HG03442 (cell line): ENCODE measurements at regions not wholly inside any gene's neighbourhood (a gene's known extent, or its start where the extent isn't known, plus 50 kb on each side); places are given as distances from the start of the nearest gene placed in this dataset.
"Not testable (repeated sequence)": the region's sequence is repeated elsewhere in the genome, so short reads cannot be mapped to it uniquely, and the experiment has no call there.

Experiments used
- ATAC-seq: cut with Tn5 transposase; IDR thresholded peaks from one replicate; pipeline ENCODE4 v1.9.1; 2021; ENCODE audit warnings: mild to moderate bottlenecking, moderate library complexity; ENCODE audit not compliant: unreplicated experiment

DNA sequence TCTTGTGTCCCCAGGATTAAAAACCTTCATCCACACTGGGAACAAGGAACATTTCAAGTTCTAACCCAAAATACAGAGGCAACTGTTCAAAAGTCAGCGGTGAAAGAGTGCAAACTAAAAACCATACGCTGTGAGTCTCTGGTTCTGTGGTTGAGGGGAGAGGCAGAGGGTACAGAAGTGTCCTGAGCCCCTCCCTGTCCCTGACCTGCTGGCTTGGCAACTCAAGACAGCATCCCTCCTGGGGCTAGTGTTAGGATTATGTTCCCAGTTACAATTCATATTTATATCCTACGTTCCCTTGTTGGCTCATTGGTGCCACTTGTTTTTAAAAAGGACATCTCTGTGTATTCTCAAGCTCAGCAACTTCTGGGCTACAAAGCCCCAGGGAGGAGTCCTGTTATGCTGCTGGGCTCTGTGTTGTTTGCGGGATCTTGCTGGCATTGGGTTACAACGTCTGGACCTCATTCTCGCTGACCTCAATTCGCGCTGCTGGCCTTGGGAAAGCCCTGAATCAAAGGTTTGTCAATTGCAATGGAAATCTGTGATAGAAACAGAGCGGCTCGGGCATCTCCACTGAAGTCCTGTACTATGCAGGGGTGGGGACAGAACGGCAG lies 420.8 kb downstream of the FUT8 start:
- no peak for ATAC-seq

DNA sequence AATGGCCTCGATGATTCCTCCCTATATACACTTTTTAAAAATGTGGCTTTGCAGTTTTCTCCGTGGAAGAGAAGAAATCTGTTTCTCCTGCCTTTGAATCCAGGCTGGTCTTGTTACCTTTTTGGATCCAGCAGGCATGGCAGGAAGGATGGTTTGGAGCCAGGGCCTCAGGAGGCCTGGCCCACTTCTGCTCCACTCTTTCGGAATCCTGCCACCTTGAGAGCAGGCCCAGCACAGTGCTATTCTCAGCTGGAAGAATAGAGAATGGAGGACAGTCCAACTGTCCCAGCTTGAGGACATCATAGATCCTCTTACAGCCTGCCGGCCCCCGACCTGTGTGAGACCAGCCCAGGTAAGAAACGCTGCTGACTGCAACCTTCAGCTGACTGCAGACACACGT lies 421.5 kb downstream of the FUT8 start:
- no peak for ATAC-seq

DNA sequence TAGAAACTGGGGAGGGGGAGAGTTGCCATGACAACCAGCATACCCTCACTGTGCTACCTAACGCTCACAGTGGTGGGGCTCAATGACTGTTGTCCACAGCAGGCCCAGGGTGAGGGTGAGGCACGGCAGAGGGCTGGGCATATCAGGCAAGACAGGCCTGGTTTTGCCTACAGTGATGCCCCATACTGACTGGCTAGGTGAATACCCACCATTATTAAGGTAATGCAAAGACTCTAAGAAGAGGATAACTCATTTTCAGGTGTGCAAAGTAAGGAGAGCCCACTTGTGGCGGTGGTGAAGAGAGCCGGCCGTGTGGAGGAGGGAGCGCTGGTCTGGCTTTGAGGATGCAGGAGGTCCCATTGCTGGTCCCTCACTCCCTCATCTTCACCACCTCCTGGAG lies 422.3 kb downstream of the FUT8 start:
- no peak for ATAC-seq

GRCh38 chr14:65835501-65835900 lies 423.0 kb downstream of the FUT8 start:
- no peak for ATAC-seq

- ATAC-seq = no peak
Observed at GRCh38 chr14:65838565-65838964, 426.0 kb downstream of the FUT8 start.

DNA sequence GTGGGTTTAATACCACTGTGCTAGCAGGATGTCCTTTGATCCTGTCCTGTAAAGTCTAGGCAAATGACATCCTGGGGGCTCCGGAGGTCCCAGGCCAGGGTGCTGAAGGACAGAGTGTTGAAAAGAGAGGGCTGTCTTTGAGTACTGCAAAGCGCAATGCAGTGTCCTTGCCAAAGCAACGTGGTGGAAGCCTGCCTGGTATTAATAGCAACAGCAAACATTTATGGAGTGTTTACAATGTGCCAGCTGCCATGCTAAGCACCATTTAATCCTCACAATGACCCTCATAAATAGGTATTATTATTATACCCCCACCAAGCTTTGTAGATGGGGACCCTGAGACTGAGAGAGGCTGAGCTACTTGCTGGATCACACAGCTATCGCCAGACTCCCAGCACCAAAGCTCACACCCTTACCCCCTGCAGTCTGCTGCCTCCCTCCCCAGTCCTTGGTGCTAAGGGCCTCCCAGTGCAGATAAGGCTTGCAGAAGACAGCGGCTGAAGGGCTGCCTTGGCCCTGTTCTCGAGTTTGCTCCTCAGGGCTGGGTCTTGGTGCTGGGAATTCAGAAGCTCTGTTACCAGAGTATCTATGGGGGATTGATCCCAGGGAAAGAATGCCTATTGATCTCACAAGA lies 427.7 kb downstream of the FUT8 start:
- ATAC-seq = no peak

DNA sequence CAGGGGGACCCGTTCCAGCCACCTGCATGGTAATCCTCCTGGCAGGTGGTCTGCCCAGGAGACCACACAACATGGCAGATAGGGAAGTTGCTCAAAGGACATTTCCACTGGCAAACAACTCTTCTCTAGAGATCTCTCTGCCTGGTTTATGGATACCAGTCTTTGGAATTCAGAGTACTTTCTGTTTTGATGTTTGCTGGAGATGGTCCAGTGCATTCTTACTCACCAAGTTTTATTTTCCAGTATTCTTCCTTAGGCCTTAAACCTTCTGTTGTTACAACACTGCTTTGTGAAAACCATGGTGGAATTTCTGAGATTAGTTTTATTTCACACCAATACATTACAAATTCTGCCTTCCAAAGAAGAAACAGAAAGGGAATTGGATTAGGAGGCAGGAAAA lies 428.3 kb downstream of the FUT8 start:
- ATAC-seq = no peak

DNA sequence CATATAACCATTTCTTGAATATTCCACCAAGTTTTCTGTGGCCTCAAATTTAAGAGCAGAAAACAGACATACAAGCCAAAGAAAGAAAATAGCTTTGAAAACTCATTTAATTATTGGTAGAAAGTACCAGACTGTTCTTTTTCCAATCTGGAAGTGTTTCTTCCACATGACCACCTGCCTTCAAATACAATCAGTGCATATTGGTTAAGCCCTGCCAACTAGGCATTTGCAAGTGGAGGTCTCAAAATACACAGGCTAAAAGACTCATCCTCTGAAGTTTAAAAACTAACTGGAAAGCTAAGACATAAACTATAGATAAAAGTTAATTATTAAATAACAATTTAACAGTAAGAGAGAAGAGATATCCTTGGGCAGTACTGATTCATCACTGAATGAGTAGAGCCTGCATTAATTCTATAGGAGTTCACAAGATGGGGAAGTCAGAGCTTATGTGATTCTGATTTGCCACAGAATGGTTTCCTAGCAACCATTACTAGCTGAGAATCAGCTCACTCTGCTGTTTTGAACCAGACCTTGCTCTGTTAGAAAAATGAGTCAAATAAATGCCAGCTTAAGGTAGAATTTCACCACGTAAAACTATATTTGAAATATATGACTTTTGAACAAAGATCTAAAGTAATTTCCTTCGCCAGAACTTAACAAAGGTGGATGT lies 433.8 kb downstream of the FUT8 start:
- no peak for ATAC-seq

DNA sequence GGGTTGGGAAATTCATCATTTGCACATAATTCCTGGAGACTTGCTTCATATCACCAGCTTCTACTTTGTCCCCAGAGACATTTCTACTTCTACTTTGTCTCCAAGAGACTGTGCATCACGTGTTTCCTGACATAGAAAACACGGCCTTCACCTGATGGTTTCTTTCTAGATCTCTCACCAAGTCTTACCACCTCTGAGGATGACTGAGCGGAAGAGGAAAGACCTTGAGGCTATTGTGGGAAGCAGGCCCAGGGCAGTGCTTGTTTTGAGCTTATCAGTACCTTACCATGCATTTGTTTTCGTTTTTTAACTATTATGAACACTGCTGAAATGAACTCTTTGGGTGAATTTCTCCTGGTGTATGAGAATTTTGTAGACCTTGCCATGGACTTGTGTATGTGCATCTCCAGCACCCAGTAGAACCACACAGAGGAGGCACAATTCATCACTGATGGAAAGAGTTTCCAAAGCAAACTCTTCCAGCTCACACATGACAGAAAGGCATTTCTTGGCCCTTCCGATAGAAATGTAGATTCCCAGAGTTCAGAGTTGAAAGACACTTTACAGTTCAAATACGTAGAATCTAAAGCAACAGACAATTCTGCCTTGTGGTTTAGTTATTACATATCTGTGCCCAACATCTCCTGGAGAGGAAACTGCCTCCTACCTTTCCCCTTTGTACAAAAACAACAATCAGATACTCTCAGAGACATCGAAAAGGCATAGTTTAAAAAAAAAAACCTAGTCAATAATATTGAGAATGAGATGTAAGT lies 434.7 kb downstream of the FUT8 start:
- ATAC-seq = peak; percentile 73

DNA sequence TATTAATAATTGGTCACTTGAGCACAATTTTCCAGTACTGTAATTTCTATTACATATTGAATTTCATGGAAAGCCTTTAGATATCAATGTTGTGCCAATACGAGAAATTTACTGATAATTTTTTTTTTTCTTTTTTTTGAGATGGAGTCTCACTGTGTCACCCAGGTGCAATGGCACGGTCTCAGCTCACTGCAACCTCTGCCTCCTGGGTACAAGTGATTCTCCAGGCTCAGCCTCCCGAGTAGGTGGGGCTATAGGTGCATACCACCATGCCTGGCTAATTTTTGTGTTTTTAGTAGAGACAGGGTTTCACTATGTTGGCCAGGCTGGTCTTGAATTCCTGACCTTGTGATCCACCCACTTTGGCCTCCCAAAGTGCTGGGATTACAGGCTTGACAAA lies 435.4 kb downstream of the FUT8 start:
- not testable (repeated sequence) for ATAC-seq

- no peak for ATAC-seq
Observed at GRCh38 chr14:65849091-65849490, 436.6 kb downstream of the FUT8 start.

DNA sequence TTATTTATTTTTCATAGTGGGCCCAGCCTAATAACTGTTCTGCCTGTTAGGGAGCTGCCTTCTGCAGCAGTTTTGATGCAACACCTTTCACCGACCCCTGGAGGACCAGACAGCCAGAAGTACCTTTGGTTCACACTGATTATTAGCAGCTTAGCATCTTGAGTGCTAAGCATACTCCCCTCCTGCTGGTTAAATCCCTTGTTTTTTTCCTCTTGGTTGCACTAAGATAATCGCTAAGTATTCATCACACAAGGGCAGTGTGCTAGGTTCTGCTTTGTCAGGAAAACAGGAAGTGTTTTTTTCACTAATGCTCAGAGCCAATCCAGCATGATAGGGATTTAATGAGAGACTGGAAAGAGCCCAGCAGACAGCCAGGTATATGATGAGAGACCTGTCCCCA lies 437.0 kb downstream of the FUT8 start:
- ATAC-seq = no peak

- no peak for ATAC-seq
Observed at GRCh38 chr14:65850429-65851135, 438.1 kb downstream of the FUT8 start.

- no peak for ATAC-seq
Observed at GRCh38 chr14:65852689-65853088, 440.2 kb downstream of the FUT8 start.

DNA sequence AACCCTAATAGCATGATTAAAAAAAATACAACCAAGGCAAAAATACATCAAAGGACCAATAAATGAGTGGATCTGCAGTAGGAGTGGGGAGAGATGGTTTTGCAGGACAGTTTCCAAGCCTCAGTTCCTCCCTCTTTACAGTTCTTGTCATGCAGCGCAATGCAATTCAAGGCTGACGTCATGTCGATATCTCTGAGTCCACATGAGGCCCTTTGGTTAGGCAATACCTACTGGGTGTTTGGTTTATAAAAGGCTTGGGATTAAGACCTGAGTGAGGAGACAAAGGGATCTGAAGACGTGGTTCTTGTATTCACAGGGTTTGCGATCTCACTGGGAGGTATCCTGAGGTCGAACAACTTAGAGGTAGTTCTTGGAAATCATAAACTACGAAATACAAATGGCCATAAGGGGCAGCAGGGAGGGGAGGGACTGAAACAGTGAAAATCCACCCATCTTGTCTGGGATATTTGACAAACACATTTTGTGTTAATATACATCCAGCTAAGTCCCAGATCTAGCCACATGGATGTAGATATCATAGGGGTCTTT lies 441.0 kb downstream of the FUT8 start:
- no peak for ATAC-seq

DNA sequence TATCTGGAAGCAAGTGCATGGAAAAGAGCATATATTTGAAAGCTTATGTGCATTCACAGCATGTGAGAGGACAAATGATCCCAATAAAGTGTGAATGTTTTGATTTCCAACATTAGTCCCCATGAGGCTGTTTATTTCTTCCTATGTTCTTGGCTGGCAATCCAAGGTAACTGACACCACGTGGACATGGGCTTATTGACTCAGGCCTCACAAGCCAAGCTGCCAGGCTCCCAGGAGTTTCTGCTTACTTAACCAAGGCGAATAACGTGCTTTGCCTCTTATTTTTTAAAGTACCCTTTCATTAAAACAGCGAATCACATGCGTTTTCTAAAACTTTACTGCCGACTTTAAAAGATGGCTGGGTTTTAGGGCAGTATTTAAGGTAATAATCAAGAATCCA lies 441.7 kb downstream of the FUT8 start:
- no peak for ATAC-seq

DNA sequence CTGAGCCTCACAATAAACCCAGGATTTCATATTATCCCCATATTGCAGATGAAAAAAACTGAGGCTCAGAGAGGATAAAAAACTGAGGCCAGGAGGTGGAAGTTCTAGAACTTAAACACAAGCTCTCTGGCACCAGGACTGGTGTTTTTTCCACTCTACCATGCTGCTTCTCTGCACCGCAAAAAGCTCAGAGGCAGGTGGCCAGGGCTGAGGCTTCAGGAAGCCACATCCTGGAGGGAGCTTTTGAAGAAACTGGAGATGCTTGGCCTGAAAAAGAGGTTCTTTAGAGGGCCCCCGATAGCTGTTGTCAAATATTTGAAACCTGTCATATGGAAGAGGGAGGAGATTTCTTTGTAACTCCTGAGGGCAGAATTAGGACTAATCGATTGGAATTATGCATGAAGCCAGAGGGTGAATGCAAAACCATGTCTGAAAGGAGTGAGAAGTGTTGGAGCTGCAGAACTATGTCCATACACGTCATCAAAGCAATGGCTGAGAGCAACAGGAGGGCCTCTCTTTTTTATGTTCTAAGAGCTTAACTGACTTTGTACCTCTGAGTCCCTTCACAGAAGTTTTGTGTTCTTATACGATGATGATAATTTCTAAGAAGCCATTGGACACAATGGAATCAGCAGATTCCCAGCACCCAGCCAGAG lies 448.6 kb downstream of the FUT8 start:
- ATAC-seq = no peak

DNA sequence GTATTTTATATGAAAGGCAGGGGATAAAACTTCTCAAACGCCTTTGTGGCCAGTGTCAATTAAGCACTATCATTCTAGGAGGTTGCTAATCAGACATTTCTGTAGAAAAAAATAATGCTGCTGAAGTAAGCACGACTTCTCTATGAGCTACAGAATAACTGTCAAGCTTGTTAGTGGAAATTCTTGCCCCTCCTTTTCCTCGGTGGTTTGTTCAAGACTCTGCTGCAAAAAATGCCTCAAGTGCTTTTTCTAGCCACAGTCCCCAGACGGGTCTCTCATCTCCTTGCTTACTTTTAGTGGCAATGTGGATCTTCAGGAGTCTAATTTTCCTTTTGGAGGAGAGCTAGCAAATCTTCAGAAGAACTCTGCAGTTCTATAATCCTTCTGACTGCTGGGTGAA lies 452.0 kb downstream of the FUT8 start:
- no peak for ATAC-seq

DNA sequence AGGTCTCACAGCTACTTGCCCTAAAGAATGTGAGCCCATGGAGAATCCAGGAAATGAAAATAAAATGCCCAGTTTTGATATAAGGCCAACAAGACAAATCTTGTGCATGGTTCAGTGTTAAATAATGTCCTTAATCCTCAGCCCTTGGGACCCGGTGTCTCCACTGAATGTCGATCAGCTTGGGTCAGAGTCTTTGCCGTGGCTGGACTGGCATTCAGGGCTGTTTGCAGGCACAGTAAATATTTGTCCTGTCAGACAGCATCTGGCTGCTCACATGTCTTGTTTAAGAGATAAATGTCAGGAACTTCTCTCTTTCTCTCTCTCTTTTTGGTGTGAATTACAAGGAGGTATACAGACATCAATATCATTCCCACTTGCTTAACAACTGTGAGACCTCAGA lies 452.5 kb downstream of the FUT8 start:
- ATAC-seq = no peak

DNA sequence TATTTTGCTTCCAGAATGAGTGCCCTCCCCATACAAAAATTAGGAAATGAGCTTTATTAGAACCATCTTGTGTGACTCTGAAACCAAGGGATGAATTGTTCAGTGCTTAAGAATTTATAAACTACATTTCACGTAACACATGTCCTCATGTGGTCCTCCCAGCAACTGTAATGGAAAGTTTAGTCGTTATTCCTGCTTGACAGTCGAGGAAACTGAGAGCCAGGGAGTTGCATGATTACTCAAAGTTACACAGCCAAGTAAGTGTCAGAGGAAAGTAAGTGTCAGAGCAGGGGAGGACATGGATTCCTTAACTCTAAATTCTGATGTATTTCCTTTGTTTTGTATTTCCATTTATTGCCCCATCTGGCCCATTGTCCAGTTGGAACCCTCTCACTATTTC lies 453.9 kb downstream of the FUT8 start:
- no peak for ATAC-seq
